WI38 (cell line): ENCODE measurements at regions not wholly inside any gene's neighbourhood (a gene's known extent, or its start where the extent isn't known, plus 50 kb on each side); places are given as distances from the start of the nearest gene placed in this dataset.
A peak's percentile ranks its signal among the peaks of the same experiment; 100 is the strongest.

Experiments used
- H3K4me3 ChIP-seq: 2 replicates; pipeline ENCODE4 v1.5.1; 2011; ENCODE audit warnings: low read depth, mild to moderate bottlenecking, control low read depth, low read length
- CTCF ChIP-seq: IDR thresholded peaks from 2 replicates; pipeline ENCODE4 v1.5.1; 2012; ENCODE audit warnings: low read depth, mild to moderate bottlenecking, control low read depth, low read length

- H3K4me3 ChIP-seq, result no peak overlapping the region
- no peak for TF ChIP-seq CTCF
These were observed 222.5 kb upstream of the FAT1 start for GRCh38 chr4:186946136-186946535.

GRCh38 chr4:186946682-186947294 is 223.1 kb upstream of the FAT1 start:
- TF ChIP-seq CTCF, result no peak
- H3K4me3 ChIP-seq, result no peak overlapping the region

- TF ChIP-seq CTCF, result peak; percentile 82
- peak overlapping the region; percentile 35 for H3K4me3 ChIP-seq
These were observed 224.9 kb upstream of the FAT1 start for GRCh38 chr4:186948361-186949242.

- TF ChIP-seq CTCF, result no peak
- no peak overlapping the region for H3K4me3 ChIP-seq
These were observed 226.2 kb upstream of the FAT1 start for GRCh38 chr4:186949847-186950246.

GRCh38 chr4:186952709-186953108 is 229.1 kb upstream of the FAT1 start:
- TF ChIP-seq CTCF, result no peak
- no peak overlapping the region for H3K4me3 ChIP-seq

- no peak overlapping the region for H3K4me3 ChIP-seq
- TF ChIP-seq CTCF, result no peak
These were observed 230.1 kb upstream of the FAT1 start for GRCh38 chr4:186953599-186954260.

- H3K4me3 ChIP-seq, result no peak overlapping the region
- TF ChIP-seq CTCF, result no peak
These were observed 230.9 kb upstream of the FAT1 start for GRCh38 chr4:186954509-186954908.
